H1 (cell line): ENCODE measurements at regions not wholly inside any gene's neighbourhood (a gene's known extent, or its start where the extent isn't known, plus 50 kb on each side); places are given as distances from the start of the nearest gene placed in this dataset.

ENCODE experiments used
- CEBPB ChIP-seq: IDR thresholded peaks from 2 replicates; pipeline ENCODE4 v1.6.1; 2012; ENCODE audit warnings: low read depth, low read length
- CREB1 ChIP-seq: IDR thresholded peaks from 2 replicates; pipeline ENCODE4 v1.6.1; 2012; ENCODE audit warnings: inconsistent platforms
- CTCF ChIP-seq, 3 experiments: IDR thresholded peaks; 1 replicate in 2 of 3; 2 replicates in 1 of 3; pipeline versions ENCODE4 v1.5.1 to v1.6.1; 2011; ENCODE audit warnings: low read length in 3 of 3, mild to moderate bottlenecking in 3 of 3, inconsistent platforms in 2 of 3, low read depth in 1 of 3, moderate library complexity in 1 of 3; ENCODE audit not compliant: insufficient read depth in 1 of 3; ENCODE audit errors: control extremely low read depth in 1 of 3
- EP300 ChIP-seq, 2 experiments: IDR thresholded peaks; 1 replicate in 1 of 2; 2 replicates in 1 of 2; pipeline ENCODE4 v1.6.1; 2011 to 2012; ENCODE audit warnings: low read depth in 2 of 2, low read length in 2 of 2, mild to moderate bottlenecking in 2 of 2, borderline replicate concordance in 1 of 2, inconsistent platforms in 1 of 2, moderate library complexity in 1 of 2
- EZH2 ChIP-seq: fragments of 200-600 bp; sonication (generic); IDR thresholded peaks from 2 replicates; pipeline ENCODE4 v1.7.1; 2012; ENCODE audit warnings: low read depth, mild to moderate bottlenecking, moderate library complexity, low read length, inconsistent platforms; ENCODE audit not compliant: severe bottlenecking
- POLR2A ChIP-seq, 2 experiments: IDR thresholded peaks; 1 replicate in 1 of 2; 2 replicates in 1 of 2; pipeline ENCODE4 v1.6.1; 2011; ENCODE audit warnings: low read depth in 2 of 2, low read length in 2 of 2, mild to moderate bottlenecking in 2 of 2; ENCODE audit errors: control extremely low read depth in 1 of 2
- TEAD4 ChIP-seq: IDR thresholded peaks from 2 replicates; pipeline ENCODE4 v1.6.1; 2012; ENCODE audit warnings: low read depth, low read length, inconsistent platforms, mixed read lengths

GRCh38 chr14:76669770-76670169 is 91.5 kb upstream of the VASH1 start:
- no peak for TF ChIP-seq EZH2
- TF ChIP-seq TEAD4: no peak
- TF ChIP-seq CTCF (IDR thresholded peaks at IDR 0.05; ENCODE audit: control extremely low read depth in 1 of 3, insufficient read depth in 1 of 3, low read depth in 1 of 3, low read length in 3 of 3): no peak
- TF ChIP-seq EP300 (IDR thresholded peaks at IDR 0.05; ENCODE audit: borderline replicate concordance in 1 of 2, low read depth in 2 of 2, low read length in 2 of 2): no peak
- TF ChIP-seq CREB1: no peak
- no peak for TF ChIP-seq CEBPB
- TF ChIP-seq POLR2A (IDR thresholded peaks at IDR 0.05; ENCODE audit: control extremely low read depth in 1 of 2, low read depth in 2 of 2, low read length in 2 of 2): no peak
